HL-60 (cell line): ENCODE measurements at regions not wholly inside any gene's neighbourhood (a gene's known extent, or its start where the extent isn't known, plus 50 kb on each side); places are given as distances from the start of the nearest gene placed in this dataset.
"Not testable (repeated sequence)": the region's sequence is repeated elsewhere in the genome, so short reads cannot be mapped to it uniquely, and the experiment has no call there.

Experiments used
- DNase-seq, 2 experiments: peaks; one replicate each; pipeline ENCODE4 v3.0.0-alpha.2; 2010 to 2020; ENCODE audit warnings: low read depth in 1 of 2, low spot score in 1 of 2
- H3K27ac ChIP-seq: fragments of 250-450 bp; sonication (Bioruptor Pico); replicated peaks from 2 replicates; pipeline ENCODE4 v1.5.1; 2020; ENCODE audit warnings: mild to moderate bottlenecking, moderate library complexity
- H3K27me3 ChIP-seq: fragments of 250-450 bp; sonication (Bioruptor Pico); 2 replicates; pipeline ENCODE4 v1.5.1; 2021; ENCODE audit warnings: mild to moderate bottlenecking, moderate library complexity; ENCODE audit not compliant: insufficient read depth, poor library complexity, severe bottlenecking
- H3K4me3 ChIP-seq: replicated peaks from 2 replicates; pipeline ENCODE4 v1.5.1; 2011; ENCODE audit warnings: mild to moderate bottlenecking, control low read depth, low read length; ENCODE audit not compliant: insufficient read depth
- CTCF ChIP-seq: IDR thresholded peaks from one replicate; pipeline ENCODE4 v1.5.1; 2011; ENCODE audit warnings: low read length, control low read depth, inconsistent platforms; ENCODE audit not compliant: insufficient read depth
- GABPA ChIP-seq: IDR thresholded peaks from 2 replicates; pipeline ENCODE4 v1.6.1; 2012; ENCODE audit warnings: low read depth
- POLR2AphosphoS5 ChIP-seq: IDR thresholded peaks from 2 replicates; pipeline ENCODE4 v1.6.1; 2012; ENCODE audit warnings: low read depth
- REST ChIP-seq: IDR thresholded peaks from 2 replicates; pipeline ENCODE4 v1.6.1; 2012; ENCODE audit warnings: low read depth; ENCODE audit not compliant: insufficient replicate concordance
- SPI1 ChIP-seq: IDR thresholded peaks from 2 replicates; pipeline ENCODE4 v1.6.1; 2012; ENCODE audit warnings: low read depth, mild to moderate bottlenecking, borderline replicate concordance

GRCh38 chr2:100707016-100707947, 112.7 kb upstream of the NPAS2 start:
- Histone ChIP-seq H3K27me3 (no peaks in the 10 kb centered on the region), H3K27ac (no peak overlapping the region), H3K4me3 (no peak overlapping the region)
- no peak for DNase-seq
- TF ChIP-seq REST: no peak
- TF ChIP-seq POLR2AphosphoS5: no peak
- no peak for TF ChIP-seq CTCF
- TF ChIP-seq GABPA: no peak
- TF ChIP-seq SPI1: no peak

DNA sequence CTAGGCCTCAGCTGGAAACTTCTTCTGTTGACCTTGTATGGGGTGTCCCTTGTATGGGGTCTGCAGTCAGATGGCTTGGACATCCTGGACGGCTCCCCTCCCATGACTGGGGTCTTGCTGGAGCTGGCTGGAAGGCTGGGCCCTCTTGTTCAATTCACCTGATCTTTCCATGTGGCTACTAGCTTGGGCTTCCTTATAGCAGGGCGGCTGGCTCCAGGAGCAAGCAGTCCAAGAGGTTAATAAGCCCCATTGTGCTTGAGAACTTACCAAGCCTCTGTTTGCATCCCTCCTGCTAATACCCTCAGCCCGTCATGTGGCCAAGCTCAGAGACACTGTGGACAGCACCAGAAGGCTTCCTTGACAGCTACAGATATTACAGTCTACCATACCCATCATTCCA, 111.6 kb upstream of the NPAS2 start:
- Histone ChIP-seq H3K27me3 (no peaks in the 10 kb centered on the region), H3K27ac (no peak overlapping the region), H3K4me3 (no peak overlapping the region)
- TF ChIP-seq SPI1: no peak
- no peak for DNase-seq

GRCh38 chr2:100713106-100713505, 106.8 kb upstream of the NPAS2 start:
- Histone ChIP-seq H3K27ac (no peak overlapping the region), H3K4me3 (no peak overlapping the region), H3K27me3 (no peaks in the 10 kb centered on the region)
- DNase-seq: no peak
- TF ChIP-seq CTCF (no peak), GABPA (no peak), POLR2AphosphoS5 (no peak), REST (no peak), SPI1 (no peak)

DNA sequence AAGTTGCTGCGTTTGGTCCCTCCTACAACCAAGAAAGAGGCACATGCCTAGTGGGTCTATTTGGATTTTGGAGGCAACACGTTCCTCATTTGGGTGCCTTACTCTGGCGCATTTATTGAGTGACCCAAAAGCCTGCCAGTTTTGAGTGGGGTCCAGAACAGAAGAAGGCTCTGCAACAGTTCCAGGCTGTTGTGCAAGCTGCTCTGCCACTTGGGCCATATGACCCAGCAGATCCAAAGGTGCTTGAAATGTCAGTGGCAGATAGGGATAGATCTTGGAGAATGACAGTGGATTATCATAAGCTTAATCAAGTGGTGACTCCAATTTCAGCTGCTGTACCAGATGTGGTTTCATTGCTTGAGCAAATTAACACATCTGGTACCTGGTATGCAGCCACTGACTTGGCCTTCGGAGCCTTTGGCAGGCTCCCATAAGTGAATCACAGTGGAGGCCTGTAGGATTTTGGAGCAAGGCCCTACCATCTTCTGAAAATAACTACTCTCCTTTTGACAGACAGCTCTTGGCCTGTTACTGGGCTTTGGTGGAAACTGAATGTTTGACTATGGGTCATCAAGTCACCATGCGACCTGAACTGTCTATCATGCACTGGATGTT, 105.4 kb upstream of the NPAS2 start:
- H3K27ac ChIP-seq, H3K4me3 ChIP-seq, H3K27me3 ChIP-seq, DNase-seq: not testable (repeated sequence)

GRCh38 chr2:100715861-100716260, 104.1 kb upstream of the NPAS2 start:
- not testable (repeated sequence) for H3K27me3 ChIP-seq, H3K4me3 ChIP-seq, DNase-seq, H3K27ac ChIP-seq
